ENCODE measurements at regions not wholly inside any gene's neighbourhood (a gene's known extent, or its start where the extent isn't known, plus 50 kb on each side); places are given as distances from the start of the nearest gene placed in this dataset.

GRCh38 chr4:26181616-26182015 lies 139.2 kb upstream of the RBPJ start:
- TF ChIP-seq SPI1 (IDR thresholded peaks at IDR 0.05; ENCODE audit: borderline replicate concordance, low read depth) (no peak), CTCF (IDR thresholded peaks at IDR 0.05; ENCODE audit: insufficient read depth, low read length) (no peak), REST (IDR thresholded peaks at IDR 0.05; ENCODE audit: insufficient replicate concordance, low read depth) (no peak), POLR2AphosphoS5 (IDR thresholded peaks at IDR 0.05; ENCODE audit: low read depth) (no peak), GABPA (IDR thresholded peaks at IDR 0.05; ENCODE audit: low read depth) (no peak)

Data from HL-60 (cell line).